Iris pigment epithelial cell (primary cell): ENCODE measurements at regions not wholly inside any gene's neighbourhood (a gene's known extent, or its start where the extent isn't known, plus 50 kb on each side); places are given as distances from the start of the nearest gene placed in this dataset.

Source experiments
- DNase-seq: peaks from one replicate; pipeline ENCODE4 v3.0.0-alpha.2; 2011; ENCODE audit warnings: low read depth

DNA sequence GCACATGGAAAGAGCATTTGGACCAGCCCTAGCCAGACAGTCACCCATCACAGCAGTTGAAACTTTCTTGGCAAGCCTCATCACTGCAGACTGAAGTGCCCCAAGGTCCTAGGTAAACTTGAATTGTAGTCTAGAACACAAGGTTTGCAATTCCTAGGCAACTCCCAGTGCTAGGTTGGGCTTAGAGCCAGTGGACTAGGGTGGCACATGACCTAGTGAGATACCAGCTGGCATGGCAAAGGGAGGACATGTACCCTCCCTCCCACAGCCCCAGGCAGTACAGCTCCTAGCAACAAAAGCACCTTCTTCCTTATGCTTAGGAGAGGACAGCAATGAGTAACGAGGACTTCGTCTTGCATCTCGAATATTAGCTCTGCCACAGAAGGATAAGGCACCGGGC is 889.5 kb downstream of the JRKL start:
- DNase-seq: no peak

DNA sequence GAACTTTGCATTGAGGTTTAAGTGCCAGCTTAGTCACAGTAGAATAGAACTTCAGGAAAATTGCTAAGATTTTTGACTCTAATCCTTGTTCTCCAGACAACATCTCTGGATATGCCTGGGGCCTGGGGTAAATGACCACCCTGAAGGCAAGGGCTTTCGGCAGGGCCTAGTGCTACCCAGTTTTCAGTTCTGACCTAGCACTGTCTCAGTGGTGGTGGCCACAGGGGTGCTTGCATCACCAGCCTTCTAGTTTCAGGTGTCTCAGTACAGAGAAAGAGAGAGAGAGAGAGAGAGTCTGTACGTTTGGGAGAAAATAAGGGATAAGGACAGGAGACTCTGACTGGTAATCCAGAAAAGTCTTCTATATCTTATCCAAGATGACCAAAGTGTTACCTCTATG is 890.5 kb downstream of the JRKL start:
- DNase-seq: no peak

DNA sequence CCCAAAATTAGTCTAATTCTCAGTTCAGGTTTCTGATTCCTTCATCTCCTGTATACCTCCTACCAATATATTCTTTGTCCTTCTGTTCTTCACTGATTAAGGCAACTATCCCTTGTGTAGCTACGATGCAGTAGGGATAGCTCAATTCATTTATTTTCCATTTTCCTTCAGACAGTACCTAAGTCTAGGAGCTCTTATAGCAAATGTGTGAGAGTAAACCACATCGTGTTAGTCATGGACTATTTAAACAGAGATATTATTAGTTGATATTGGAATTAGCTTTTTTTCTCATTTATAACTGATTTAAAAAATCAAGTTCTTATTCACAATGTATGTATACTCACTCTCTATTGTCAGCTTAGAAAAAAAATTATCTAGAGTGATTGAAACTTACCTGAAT is 900.0 kb downstream of the JRKL start:
- no peak for DNase-seq

GRCh38 chr11:97290464-97291041 is 900.7 kb downstream of the JRKL start:
- DNase-seq: peak; percentile 2

- no peak for DNase-seq
Measured at GRCh38 chr11:97296301-97296700, 906.5 kb downstream of the JRKL start.

DNA sequence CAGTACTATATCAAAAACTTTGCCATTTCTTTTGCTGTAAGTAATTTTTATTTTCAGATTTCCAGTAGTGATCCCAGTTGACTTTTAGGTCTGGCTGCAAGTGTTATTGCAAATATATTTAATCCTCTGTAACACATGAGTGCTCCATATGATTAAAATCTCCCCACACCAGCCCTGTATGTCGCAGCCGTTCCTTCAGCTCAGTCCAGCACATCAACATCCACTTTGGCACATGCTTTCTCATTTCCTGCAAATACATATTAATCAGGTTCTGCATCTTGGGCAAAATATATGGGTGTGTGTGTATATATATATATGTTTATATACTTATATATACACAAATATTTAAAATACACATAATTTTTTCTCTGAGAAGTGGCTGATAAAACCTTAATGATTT is 919.5 kb downstream of the JRKL start:
- no peak for DNase-seq

DNA sequence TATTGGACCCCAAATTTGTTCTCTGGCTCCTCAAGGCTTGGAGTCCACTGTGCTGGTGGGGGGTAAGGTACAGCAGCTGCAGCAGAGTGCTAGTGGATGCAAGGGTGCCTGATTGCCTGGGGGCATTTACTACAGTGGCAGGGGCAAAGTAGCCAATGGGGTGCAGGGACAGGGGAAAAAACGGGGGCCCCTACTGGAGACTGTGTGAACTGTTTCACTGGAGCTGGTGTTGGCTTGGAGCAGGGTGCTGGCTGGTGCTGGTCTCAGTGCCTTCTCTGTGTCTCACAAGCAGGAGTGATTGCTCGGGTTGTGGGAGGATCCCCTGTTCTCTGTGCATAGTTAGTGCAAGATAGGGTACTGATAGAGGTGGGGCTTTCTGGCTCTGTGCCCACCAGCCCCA is 935.9 kb downstream of the JRKL start:
- no peak for DNase-seq

DNA sequence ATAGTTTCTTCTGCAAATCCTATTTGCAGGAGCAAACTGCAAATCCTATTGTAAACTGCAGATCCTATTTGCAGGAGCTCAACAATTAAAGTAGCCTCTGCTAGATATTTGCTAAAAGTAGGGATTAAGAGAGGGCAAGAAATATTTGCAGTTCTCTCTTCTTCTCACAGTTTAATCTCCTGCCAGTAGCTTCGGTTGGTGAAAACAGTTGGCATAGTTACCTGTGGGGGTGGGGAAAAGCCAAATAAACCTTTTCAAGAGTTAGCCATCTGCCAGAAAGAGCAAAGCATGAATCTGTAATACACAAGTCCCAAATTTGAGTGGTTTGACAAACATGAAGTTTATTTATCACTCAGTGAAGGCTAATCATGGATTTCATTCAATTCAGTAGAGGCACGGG is 942.5 kb downstream of the JRKL start:
- no peak for DNase-seq

- DNase-seq: no peak
Measured at GRCh38 chr11:97336064-97336463, 946.3 kb downstream of the JRKL start.

DNA sequence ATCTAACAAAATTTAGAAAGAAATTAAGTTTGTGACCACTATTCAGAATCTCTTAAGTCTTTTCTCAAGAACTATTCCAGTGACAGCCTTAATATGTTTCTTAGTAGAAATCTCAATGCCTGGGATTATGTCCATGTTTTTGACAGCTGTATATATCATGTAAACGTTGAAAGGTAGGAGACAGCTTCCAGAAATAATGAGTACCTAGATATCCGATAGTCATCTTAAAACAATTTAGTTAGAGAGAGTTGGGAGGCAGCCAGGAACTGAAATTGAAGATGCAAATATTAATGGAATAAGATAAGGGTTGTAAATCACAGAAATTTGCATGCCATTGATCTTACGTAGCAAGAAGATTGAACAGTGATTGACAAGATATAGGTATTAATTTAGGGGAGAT is 955.2 kb downstream of the JRKL start:
- no peak for DNase-seq

GRCh38 chr11:97349201-97349600 is 959.4 kb downstream of the JRKL start:
- no peak for DNase-seq

GRCh38 chr11:97351939-97352338 is 962.1 kb downstream of the JRKL start:
- no peak for DNase-seq

GRCh38 chr11:97354026-97354425 is 964.2 kb downstream of the JRKL start:
- no peak for DNase-seq

GRCh38 chr11:97354576-97354975 is 964.8 kb downstream of the JRKL start:
- DNase-seq: no peak

- DNase-seq: no peak
Measured at GRCh38 chr11:97355230-97355629, 965.4 kb downstream of the JRKL start.

GRCh38 chr11:97356144-97356543 is 966.3 kb downstream of the JRKL start:
- DNase-seq: no peak

DNA sequence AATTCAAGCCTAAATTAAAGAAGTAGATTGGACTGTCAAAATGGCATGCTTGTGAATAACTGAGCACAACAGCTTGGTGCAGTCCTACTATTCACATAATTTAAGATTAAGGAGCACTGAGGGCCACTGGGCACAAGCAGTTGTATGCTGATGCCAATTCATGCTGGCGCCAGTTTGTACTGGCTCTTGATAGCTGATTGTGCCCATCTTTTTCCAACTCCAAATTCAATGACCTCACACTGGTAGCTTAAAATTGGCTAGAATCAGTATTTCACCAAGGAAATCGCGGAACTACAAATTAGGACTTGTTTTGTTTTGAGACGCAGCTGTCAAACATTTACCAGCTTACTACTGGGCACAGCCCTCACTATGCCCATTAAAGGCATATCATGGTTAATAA is 969.2 kb downstream of the JRKL start:
- DNase-seq: no peak

GRCh38 chr11:97361812-97362378 is 972.1 kb downstream of the JRKL start:
- DNase-seq: peak; percentile 6

- no peak for DNase-seq
Measured at GRCh38 chr11:97363331-97363730, 973.5 kb downstream of the JRKL start.

DNA sequence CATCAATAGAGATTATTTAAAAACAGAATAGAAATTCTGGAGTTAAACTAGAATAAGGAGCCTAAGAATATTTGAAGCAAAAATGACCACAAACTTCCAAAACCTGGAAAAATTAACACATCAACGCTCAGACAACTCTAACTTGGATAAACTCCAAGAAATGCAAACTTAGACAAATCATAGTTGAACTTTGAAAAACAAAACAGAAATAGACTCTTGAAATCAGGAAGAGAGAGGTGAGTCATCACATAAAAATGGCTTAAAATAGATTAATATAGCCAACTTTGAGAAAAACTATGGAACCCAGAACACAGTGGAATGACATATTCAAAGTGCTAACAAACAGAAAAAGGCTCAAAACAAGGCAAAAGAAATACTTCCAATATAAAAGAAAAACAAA is 974.2 kb downstream of the JRKL start:
- DNase-seq: peak; percentile 23

DNA sequence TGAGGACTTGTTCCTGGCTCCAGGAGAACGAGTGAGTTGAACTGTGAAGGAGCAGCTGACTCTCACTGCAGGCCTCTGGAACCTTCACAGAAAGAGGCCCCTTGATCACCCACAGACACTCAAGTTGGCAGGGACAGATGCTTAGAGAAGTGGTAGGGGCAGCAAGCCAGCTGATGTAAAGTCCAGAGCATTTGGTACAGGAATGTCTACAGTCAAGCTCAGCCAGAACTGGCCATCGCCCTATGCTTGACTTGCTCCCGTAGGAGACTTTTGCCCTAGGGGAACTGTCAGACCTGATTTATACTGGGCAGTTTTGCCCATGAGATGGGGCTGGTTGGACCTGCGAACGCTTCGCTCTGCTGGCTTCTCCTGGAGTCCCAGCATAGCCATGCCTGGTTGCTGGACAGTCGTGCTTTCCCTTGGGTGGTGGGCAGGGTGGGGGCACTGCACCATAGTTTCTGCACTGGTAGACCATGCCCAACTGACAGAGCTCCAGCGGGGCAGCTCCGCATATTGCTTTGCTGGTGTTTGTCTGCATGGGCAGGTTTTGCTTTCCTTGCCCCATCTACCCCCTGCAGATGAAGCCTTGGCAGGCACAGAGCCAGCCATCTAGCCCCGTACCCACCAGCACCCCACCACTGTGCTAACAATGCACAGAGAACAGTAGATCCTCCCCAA is 977.7 kb downstream of the JRKL start:
- no peak for DNase-seq

DNA sequence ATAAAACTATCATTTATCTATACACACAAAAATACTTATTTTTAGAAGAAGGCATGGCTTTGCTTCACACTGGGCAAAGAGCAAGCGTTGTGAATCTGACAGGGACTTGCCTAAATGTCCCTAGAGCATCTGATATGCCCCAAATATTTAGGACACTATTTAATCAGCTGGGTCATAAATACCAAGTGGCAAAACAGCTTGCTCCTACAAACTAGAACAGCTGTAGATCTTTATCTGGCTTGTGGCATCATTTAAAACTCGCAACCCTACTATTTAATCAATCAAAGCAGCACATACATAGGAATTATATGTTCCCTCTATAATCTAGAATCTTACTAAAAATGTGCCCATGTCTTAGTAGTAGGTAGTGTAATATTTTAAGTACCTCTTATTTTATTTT is 999.5 kb downstream of the JRKL start:
- DNase-seq: no peak

- no peak for DNase-seq
Measured at GRCh38 chr11:97398246-97398645, 1008.4 kb downstream of the JRKL start.

DNA sequence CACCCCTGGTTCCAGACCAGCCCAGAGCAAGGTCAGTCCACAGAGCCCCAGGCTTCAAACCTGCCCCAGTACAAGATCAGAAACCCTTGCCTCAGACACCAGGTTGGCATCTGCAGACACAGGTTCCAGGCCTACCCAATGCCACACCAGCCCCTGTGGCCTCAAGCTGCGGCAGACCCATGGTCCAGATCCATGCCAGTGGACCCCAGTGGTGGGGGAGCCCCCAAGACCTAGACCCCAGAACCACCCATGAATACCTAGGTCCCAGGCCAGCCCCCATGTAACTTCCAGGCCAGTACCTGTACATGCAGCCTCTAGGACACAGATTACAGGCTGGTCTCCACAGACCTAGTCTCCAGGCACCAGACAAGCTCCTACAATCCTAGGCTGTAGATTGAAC is 1019.3 kb downstream of the JRKL start:
- no peak for DNase-seq
